ENCODE measurements at regions not wholly inside any gene's neighbourhood (a gene's known extent, or its start where the extent isn't known, plus 50 kb on each side); places are given as distances from the start of the nearest gene placed in this dataset.
A peak's percentile ranks its signal among the peaks of the same experiment; 100 is the strongest.

DNA sequence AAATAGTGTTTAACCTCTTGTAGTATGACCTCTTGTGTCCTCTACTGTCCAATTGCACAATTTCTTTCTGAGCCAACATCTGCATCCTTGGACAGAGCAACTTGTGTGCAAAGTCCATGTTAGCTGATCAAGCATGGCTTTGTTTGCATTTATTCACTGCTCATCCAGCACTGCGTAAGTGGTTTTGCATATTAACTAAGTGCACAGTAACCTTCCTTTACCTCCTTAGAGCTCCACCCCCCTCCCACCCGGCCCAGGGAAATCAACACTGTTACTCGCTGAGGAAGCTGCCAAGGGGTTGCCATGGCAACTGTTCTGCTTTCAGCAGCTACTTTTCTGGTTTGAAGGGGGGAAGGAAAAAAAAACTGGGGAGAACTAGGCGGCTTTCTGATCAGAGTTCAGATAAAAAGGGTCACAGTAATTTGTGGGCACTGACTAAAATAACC, 153.5 kb upstream of the KLF12 start (continued):
- TF ChIP-seq, protein P1, sequence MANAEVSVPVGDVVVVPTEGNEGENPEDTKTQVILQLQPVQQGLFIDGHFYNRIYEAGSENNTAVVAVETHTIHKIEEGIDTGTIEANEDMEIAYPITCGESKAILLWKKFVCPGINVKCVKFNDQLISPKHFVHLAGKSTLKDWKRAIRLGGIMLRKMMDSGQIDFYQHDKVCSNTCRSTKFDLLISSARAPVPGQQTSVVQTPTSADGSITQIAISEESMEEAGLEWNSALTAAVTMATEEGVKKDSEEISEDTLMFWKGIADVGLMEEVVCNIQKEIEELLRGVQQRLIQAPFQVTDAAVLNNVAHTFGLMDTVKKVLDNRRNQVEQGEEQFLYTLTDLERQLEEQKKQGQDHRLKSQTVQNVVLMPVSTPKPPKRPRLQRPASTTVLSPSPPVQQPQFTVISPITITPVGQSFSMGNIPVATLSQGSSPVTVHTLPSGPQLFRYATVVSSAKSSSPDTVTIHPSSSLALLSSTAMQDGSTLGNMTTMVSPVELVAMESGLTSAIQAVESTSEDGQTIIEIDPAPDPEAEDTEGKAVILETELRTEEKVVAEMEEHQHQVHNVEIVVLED (CRISPR knock-in tag; IDR thresholded peaks at IDR 0.05; ENCODE audit: borderline replicate concordance): no peak
- TF ChIP-seq STAG1 (CRISPR knock-in tag; IDR thresholded peaks at IDR 0.05) (peak; percentile 31; the same call in 1 of the 2 replicates), SMYD3 (CRISPR knock-in tag; IDR thresholded peaks at IDR 0.05) (no peak), AKAP8 (CRISPR knock-in tag; IDR thresholded peaks at IDR 0.05) (no peak), ASH2L (IDR thresholded peaks at IDR 0.05; ENCODE audit: insufficient read length, low read depth, low read length) (peak; percentile 47), RFX1 (IDR thresholded peaks at IDR 0.05) (peak; percentile 67), SMC3 (IDR thresholded peaks at IDR 0.05; ENCODE audit: low read length) (peak; percentile 22; the same call in 1 of the 2 replicates), EED (CRISPR knock-in tag; IDR thresholded peaks at IDR 0.05) (no peak), ZNF614 (CRISPR knock-in tag; IDR thresholded peaks at IDR 0.05; ENCODE audit: borderline replicate concordance) (peak; percentile 34; the same call in 1 of the 2 replicates), MIER2 (CRISPR knock-in tag; IDR thresholded peaks at IDR 0.05) (0 out of 2 replicates have a peak, but pooled peaks have one; percentile 35), TCF7 (IDR thresholded peaks at IDR 0.05; ENCODE audit: low read depth) (peak; percentile 48; the same call in 1 of the 2 replicates), ZNF510 (CRISPR knock-in tag; IDR thresholded peaks at IDR 0.05; ENCODE audit: low read depth) (no peak), ZNF713 (CRISPR knock-in tag; IDR thresholded peaks at IDR 0.05) (no peak), THAP11 (CRISPR knock-in tag; IDR thresholded peaks at IDR 0.05) (peak; percentile 67; the same call in 1 of the 2 replicates), CEBPG (CRISPR knock-in tag; IDR thresholded peaks at IDR 0.05) (peak; percentile 96), NCOR1 (IDR thresholded peaks at IDR 0.05; ENCODE audit: borderline replicate concordance, low read length) (peak; percentile 92), SAP130 (CRISPR knock-in tag; IDR thresholded peaks at IDR 0.05; ENCODE audit: low read depth) (peak; percentile 61; the same call in 1 of the 2 replicates), ZNF317 (CRISPR knock-in tag; IDR thresholded peaks at IDR 0.05) (no peak), ZNF777 (CRISPR knock-in tag; IDR thresholded peaks at IDR 0.05) (no peak), FOXJ3 (CRISPR knock-in tag; IDR thresholded peaks at IDR 0.05; ENCODE audit: borderline replicate concordance) (peak; percentile 74; the same call in 1 of the 2 replicates), JDP2 (CRISPR knock-in tag; IDR thresholded peaks at IDR 0.05; ENCODE audit: borderline replicate concordance) (no peak), FOXK2 (IDR thresholded peaks at IDR 0.05) (no peak)
- TF ChIP-seq, protein P2, sequence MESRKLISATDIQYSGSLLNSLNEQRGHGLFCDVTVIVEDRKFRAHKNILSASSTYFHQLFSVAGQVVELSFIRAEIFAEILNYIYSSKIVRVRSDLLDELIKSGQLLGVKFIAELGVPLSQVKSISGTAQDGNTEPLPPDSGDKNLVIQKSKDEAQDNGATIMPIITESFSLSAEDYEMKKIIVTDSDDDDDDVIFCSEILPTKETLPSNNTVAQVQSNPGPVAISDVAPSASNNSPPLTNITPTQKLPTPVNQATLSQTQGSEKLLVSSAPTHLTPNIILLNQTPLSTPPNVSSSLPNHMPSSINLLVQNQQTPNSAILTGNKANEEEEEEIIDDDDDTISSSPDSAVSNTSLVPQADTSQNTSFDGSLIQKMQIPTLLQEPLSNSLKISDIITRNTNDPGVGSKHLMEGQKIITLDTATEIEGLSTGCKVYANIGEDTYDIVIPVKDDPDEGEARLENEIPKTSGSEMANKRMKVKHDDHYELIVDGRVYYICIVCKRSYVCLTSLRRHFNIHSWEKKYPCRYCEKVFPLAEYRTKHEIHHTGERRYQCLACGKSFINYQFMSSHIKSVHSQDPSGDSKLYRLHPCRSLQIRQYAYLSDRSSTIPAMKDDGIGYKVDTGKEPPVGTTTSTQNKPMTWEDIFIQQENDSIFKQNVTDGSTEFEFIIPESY (CRISPR knock-in tag; IDR thresholded peaks at IDR 0.05): 0 out of 2 replicates have a peak, but pooled peaks have one; percentile 38
- TF ChIP-seq, protein P3, sequence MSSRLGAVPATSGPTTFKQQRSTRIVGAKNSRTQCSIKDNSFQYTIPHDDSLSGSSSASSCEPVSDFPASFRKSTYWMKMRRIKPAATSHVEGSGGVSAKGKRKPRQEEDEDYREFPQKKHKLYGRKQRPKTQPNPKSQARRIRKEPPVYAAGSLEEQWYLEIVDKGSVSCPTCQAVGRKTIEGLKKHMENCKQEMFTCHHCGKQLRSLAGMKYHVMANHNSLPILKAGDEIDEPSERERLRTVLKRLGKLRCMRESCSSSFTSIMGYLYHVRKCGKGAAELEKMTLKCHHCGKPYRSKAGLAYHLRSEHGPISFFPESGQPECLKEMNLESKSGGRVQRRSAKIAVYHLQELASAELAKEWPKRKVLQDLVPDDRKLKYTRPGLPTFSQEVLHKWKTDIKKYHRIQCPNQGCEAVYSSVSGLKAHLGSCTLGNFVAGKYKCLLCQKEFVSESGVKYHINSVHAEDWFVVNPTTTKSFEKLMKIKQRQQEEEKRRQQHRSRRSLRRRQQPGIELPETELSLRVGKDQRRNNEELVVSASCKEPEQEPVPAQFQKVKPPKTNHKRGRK (CRISPR knock-in tag; IDR thresholded peaks at IDR 0.05): no peak
- TF ChIP-seq, protein P4, sequence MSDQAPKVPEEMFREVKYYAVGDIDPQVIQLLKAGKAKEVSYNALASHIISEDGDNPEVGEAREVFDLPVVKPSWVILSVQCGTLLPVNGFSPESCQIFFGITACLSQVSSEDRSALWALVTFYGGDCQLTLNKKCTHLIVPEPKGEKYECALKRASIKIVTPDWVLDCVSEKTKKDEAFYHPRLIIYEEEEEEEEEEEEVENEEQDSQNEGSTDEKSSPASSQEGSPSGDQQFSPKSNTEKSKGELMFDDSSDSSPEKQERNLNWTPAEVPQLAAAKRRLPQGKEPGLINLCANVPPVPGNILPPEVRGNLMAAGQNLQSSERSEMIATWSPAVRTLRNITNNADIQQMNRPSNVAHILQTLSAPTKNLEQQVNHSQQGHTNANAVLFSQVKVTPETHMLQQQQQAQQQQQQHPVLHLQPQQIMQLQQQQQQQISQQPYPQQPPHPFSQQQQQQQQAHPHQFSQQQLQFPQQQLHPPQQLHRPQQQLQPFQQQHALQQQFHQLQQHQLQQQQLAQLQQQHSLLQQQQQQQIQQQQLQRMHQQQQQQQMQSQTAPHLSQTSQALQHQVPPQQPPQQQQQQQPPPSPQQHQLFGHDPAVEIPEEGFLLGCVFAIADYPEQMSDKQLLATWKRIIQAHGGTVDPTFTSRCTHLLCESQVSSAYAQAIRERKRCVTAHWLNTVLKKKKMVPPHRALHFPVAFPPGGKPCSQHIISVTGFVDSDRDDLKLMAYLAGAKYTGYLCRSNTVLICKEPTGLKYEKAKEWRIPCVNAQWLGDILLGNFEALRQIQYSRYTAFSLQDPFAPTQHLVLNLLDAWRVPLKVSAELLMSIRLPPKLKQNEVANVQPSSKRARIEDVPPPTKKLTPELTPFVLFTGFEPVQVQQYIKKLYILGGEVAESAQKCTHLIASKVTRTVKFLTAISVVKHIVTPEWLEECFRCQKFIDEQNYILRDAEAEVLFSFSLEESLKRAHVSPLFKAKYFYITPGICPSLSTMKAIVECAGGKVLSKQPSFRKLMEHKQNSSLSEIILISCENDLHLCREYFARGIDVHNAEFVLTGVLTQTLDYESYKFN (CRISPR knock-in tag; conservative IDR thresholded peaks at IDR 0.05): peak; percentile 86
